ENCODE measurements at regions not wholly inside any gene's neighbourhood (a gene's known extent, or its start where the extent isn't known, plus 50 kb on each side); places are given as distances from the start of the nearest gene placed in this dataset.

GRCh38 chr5:9977070-9977469 is 272.6 kb downstream of the ATPSCKMT start:
- TF ChIP-seq CTCF (IDR thresholded peaks at IDR 0.05 in 2 of 3, conservative IDR thresholded peaks at IDR 0.05 in 1 of 3; ENCODE audit: borderline replicate concordance in 1 of 3, insufficient read depth in 1 of 3, low read depth in 2 of 3, low read length in 2 of 3), result no peak
- TF ChIP-seq EZH2phosphoT487 (IDR thresholded peaks at IDR 0.05; ENCODE audit: borderline replicate concordance), result no peak
- no peak for TF ChIP-seq JUND (IDR thresholded peaks at IDR 0.05)
